ENCODE measurements at regions not wholly inside any gene's neighbourhood (a gene's known extent, or its start where the extent isn't known, plus 50 kb on each side); places are given as distances from the start of the nearest gene placed in this dataset.

DNA sequence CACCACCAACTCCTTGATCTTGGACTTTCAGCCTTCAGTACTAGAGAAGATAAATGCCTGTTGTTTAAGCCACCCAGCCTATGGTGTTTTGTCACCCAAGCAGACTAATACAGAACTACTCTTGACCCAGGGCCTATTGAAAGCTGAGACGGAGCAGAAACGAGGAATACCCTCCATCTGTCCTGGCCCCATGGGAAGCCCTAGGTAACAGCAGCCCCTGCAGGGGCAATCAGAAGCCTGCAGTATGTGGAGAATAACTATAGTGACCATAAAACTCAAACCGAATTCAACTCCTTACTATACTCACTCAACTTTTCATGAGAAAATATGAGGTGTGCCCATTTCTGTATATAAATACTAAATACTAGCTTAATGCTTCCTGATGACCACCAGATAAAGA, 307.4 kb downstream of the NUAK1 start:
- no peak for DNase-seq (ENCODE audit: low read depth in 4 of 4, low spot score in 3 of 4)

DNA sequence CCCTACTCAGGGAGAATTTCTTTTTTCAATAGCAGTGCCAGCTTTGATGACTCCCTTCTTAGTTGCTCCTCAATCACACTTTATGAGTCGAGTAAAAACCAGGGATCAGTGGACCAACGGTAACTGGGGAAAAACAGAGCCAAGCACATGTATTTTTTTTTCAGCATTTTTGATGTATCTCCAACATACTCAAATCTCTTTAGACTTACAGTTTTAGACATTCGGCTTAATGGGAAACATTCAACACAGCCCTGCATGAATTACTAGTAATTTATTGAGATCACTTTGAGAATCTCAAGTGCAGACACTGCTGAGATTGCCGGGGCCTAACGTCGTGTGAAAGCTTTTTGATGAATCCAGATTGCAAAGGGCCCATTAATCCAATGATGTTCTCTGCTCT, 306.7 kb downstream of the NUAK1 start:
- no peak for DNase-seq (ENCODE audit: low read depth in 4 of 4, low spot score in 3 of 4)

DNA sequence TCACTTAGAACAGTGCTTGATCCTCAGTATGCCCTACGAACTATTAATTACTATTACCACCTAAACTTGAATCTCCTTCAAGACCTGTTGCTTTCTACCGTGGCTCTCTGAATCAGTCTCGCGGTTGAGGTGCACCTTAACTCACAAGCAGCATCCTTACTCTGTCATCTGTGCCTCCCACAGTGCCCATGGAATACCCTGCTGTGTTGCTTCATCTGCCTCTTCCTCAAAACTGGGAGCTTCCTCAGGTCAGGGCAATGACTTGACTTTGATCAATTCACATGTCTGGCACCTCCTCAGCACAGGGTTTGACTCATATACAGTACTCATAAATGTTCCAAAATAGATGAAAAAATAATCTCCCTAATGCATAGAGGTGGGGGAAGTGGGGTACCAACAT, 305.9 kb downstream of the NUAK1 start:
- no peak for DNase-seq (ENCODE audit: low read depth in 4 of 4, low spot score in 3 of 4)

DNA sequence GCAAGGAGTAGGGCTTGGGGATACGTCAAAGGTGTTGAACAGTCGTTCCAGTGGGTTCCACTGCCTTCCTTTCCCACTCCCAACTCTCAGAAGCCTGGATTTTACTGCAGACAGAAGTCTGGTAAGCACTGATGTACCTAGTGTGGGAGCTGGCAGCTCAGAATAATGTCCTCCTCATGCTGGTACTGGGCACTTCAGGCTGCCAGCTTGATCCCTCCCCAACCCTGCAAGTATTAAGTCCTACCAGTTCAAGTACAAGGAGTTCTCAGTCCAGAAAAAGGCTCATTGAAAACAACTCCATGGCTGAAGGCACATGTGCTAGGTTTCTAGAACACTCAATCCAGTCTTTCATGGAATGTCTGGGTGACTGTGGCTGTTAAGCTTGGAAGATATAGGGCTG, 304.3 kb downstream of the NUAK1 start:
- no peak for DNase-seq (ENCODE audit: low read depth in 4 of 4, low spot score in 3 of 4)

DNA sequence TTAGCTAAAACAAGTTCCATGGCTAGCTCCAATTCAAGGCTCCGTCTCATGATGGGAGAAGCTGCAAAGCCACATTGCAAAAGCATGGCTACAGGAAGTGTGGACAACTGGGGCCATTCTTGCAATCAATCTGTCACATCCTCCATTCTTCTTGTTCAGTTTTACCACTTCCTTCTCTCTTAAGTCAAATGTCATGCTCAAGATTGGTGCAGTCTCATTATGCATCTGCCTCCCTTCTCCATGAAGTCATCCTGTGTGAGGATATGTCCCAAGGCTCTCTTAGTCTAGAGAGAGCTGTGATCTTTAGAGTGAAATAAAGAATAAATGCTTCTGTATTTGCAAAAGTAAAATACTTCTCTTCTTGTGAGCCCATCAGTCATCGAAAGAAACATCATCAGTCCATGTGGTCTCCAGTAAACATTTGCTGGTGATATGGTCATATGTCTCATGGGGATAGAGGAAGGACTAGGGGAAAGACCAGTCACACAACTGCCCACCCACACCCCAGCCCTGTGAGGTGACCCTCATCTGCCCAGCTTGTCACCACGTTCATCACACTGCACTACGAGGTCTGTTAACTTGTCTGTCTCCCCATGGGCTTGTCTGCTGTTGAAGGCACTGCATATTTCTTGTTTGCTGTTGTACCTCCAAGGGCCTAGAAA, 303.0 kb downstream of the NUAK1 start:
- no peak for DNase-seq (ENCODE audit: low read depth in 4 of 4, low spot score in 3 of 4)

DNA sequence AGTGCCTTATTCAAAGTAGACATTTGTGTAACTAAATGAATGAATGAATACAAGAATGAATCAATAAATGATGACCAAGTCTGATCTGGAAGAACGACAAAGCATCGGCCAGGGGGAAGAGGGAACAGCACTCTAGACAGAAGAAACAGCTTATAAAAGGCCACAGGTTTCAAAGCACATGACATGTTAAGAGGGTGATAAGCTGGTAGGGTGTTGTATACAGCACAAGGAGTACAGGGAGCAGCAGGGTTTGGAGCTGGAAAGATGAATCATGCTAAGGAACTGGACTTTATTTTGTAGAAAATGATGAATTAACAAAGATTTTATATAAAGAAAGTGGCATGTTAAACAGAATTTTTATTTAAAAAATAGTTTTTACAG, 302.5 kb downstream of the NUAK1 start:
- no peak for DNase-seq (ENCODE audit: low read depth in 4 of 4, low spot score in 3 of 4)

DNA sequence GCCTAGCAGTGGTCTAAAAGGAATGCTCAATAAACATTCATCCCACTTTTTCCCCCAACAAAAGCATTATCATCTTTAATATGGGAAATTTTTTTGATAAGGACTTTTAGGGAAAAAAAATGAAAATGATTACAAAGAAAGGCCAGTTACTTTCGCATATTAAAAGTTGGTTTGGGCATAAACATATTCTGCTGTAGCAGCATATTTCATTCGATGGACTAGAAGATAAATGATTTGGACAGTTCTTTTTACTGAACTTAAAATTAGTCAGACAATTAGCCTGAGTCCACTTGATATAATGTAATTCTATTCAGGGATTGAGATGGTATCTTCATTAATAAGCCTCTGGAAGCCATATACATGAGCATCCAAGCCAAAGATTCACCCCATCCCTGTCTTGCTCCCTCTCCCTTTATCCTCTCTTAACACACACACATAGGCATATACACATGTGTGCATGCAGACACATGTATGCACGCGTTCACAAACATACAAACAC, 299.1 kb downstream of the NUAK1 start:
- DNase-seq (ENCODE audit: low read depth in 4 of 4, low spot score in 3 of 4): no peak

DNA sequence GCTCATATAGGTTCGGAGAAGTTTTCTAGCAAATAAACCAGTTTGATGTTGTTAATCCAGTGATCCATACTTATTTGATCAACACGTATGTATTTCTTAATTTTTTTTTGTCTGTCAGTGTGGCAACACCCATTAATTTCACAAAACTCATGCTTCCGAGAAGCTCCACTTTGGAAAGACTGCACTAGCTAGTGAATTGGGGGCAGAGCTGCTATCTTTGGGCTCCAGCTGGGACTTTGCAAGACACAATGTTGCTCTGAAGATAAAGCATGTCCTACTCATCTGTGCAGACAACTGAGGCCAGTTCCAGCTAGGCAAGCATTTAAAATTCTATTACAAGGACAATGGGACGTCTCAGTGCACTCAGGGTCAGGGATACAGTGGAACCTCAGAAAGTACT, 298.4 kb downstream of the NUAK1 start:
- DNase-seq (ENCODE audit: low read depth in 4 of 4, low spot score in 3 of 4): no peak

DNA sequence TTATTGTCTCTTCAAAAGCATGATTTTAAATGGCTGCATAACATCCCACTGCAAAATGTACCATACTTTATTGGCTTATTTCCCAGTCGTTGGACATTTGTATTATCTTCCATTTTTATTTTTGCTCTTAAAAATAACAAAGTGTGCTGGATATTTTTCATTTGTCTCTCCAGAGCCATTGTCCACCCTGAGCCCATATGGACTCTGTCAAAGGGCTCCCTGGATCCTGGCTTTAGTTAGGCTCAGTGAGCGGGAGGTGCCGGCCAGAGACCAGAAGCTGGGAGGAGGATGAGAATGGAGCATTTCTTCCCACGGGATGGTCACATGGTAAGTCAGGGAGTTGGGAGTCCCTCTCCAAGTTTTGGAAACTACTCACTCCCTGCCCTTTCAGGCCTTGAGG, 296.9 kb downstream of the NUAK1 start:
- DNase-seq (ENCODE audit: low read depth in 4 of 4, low spot score in 3 of 4): peak; percentile 29 to 39 (median 34)

DNA sequence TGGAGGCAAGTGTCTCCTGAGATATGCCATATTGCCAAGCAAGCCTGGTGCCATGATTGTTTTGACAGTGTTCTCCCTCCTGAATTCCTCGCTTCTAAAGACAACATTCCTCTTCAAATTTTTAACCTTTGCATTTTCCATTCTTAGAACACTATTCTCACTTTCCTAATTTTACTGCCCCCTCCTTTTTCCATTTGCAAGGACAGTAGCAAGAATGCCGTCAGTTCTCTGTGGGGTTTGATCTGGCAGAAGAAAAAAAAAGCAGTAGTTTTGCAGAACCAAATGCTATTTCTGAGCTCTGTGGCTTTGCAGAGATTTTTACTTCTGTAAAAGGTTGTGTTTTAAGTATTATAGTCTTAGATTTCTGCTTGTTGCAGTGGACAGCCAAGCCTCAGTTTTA, 295.2 kb downstream of the NUAK1 start:
- DNase-seq (ENCODE audit: low read depth in 4 of 4, low spot score in 3 of 4): no peak

DNA sequence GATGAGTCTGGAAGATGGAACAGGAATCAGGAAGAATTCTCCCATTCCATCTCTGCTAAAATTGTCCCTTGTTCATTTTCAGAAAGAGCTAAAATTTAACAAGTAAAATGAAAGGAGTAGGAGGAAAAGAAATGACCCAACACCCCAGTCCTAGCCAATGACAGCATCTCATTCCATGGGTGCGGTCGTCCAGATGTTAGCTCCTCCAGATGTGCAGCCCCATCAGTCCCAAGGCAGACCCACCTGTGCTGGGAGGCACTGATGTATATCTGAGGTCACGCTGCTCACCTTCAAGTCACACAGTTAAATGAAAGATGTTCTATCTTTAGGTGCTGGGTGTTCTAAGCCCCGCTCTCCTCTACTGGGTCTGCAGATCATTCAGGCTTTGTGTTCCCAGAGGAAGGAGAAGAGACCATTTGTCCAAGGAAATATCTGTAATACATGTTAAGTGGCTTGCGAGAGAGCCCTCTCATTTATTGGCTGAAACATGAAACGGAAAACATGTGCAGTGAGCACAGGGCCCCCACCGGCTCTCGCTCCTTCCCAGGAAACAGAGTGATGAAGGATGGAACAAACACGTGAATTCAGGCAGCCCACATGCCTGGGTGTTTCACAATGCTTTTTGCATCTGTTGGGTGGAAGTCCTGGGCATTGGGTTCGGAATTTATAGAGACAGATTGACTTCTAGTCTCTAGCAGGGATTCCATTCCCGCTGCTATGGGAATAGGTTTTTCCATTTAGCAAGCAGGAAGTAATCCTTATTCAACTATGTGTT, 294.6 kb downstream of the NUAK1 start:
- no peak for DNase-seq (ENCODE audit: low read depth in 4 of 4, low spot score in 3 of 4)

DNA sequence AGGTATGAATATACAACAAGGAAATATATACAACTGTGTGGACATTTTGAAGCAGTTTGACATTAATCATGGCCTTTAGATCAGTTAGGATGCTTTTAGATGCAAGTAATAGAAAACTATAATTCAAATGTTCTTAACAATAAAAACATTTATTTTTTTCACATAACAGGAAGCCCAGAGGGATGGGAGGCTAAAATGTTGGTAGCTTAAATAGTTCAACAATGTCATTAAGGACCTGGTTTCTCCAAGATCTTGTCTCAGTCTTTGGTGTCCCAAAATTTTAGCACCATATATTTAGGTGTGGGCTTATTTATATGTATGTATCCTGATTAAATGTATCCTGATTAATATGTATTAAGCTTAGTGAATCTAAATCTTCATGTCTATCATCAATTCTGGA, 292.4 kb downstream of the NUAK1 start:
- DNase-seq (ENCODE audit: low read depth in 4 of 4, low spot score in 3 of 4): no peak

DNA sequence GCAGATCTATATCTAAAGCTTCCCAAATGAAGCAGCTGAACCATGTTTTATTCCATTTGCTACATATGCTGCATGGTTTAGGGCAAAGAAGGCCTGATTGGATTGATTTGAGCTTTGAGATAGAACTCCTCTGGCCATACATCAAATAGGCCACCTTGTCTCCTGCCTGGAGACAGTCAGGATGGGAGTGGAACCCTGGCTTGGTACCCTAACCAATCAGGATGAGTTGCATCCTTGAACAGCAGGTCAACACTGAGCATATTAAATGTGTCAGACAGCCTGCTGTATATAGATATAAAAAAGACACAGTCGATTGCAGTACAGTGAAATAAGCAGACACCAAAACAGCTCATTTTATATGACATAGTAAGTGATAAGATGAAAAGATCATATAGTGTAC, 291.7 kb downstream of the NUAK1 start:
- DNase-seq (ENCODE audit: low read depth in 4 of 4, low spot score in 3 of 4): no peak

DNA sequence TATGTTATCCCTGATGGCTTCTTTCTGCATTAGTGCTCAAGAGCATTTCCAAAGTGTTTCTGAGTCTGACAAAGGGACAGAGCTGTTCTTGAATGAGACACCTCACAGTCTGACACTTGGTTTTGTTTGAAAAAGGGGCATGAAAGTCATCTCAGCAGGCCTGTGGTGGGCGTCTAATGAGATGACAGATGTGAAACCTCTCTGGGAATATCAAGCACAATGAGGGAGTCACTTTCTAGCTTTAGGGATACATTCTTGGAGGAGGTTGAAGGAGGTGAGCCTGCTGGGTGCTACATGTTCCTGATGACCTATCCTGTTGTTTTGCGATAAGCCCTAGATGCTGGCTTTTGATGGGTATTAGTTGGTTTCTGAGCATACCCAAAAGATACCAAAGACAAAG, 290.5 kb downstream of the NUAK1 start:
- DNase-seq (ENCODE audit: low read depth in 4 of 4, low spot score in 3 of 4): no peak

DNA sequence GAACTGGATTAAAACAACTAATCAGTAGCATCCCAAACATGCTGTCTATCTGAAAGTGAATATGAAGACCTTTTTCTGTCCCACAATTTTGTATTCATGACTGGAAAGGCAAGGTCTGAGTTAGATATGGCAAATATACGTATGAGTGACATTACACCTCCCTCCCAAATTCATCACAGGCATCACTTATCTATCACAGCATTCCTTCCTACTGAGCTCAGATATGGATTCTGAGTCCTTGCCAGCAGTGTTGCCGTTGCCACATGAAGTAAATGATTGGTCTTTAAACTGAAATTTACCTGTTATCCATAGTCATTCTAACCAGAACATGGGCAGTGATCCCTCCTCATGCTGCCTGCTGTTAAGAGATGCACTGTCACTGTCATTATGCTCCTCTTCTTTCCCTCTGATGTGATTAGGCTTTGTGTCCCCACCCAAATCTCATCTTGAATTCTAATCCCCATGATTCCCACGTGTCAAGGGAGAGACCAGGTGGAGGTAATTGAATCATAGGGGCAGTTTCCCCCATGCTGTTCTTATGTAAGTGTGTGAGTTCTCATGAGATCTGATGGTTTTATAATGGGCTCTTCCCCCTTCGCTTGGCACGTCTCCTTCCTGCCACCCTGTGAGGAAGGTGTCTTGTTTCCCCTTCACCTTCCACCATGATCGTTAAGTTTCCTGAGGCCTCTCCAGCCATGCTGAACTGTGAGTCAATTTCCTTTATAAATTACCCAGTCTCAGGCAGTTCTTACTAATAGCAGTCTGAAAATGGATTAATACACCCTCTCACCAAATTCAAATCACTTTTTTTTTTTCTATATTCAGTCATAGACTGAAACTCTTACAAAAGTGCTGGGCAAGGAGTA, 288.4 kb downstream of the NUAK1 start:
- no peak for DNase-seq (ENCODE audit: low read depth in 4 of 4, low spot score in 3 of 4)

DNA sequence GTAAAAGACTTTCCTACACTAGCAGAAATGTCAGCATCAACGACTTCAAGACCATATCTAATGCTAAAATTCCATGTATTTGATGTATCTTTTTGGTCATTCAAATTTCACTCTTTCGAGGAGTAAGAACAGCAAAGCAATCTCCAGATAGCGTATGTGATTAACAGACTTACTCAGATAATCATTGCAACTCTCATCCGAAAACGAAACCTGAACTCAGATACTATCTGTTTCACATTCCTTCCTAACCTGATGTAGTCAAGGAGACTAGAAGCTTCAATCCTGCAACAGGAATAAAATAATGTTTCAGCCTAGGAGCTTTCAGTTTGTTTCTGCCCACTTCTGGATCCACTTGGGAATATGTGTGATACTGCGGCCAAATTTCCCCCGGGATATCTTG, 286.3 kb downstream of the NUAK1 start:
- DNase-seq (ENCODE audit: low read depth in 4 of 4, low spot score in 3 of 4): no peak

DNA sequence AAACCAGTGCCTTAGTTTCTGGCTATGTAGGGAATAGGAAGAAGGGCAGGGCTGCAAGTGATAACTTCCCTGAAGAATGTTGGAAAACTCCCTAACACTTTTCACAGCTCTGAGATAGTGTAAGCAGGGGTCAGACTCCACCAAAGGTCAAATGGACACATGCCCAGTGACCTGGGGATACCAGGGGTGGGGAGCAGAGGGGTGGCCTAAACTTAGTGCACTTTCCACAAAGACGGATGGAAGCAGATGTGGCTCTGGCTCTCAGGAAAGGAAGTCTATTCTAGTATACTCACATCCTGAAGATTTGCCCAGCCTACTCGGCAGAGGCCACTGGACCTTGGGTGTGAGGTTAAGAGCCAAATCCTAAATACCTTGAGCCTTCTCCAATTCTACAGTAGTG, 285.8 kb downstream of the NUAK1 start:
- no peak for DNase-seq (ENCODE audit: low read depth in 4 of 4, low spot score in 3 of 4)

DNA sequence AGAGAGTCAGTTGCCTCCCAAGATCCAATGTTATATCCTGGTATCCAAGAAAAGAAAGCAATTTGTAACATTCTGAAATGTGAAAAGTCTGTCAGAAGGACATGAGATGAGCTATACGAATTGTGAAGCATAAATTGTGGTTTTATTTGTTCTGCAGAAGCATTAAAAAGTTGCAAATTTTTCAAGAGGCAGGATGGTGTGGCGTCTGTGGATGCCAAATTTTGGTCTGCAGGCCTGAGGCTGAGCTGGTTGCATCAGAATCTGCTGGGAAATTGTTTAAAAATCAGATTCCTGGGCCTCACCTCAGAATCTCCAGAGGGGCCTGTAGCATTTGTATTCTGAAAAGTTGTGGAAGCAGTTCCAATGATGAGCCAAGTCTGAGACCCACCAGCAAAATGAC, 284.7 kb downstream of the NUAK1 start:
- DNase-seq (ENCODE audit: low read depth in 4 of 4, low spot score in 3 of 4): no peak

DNA sequence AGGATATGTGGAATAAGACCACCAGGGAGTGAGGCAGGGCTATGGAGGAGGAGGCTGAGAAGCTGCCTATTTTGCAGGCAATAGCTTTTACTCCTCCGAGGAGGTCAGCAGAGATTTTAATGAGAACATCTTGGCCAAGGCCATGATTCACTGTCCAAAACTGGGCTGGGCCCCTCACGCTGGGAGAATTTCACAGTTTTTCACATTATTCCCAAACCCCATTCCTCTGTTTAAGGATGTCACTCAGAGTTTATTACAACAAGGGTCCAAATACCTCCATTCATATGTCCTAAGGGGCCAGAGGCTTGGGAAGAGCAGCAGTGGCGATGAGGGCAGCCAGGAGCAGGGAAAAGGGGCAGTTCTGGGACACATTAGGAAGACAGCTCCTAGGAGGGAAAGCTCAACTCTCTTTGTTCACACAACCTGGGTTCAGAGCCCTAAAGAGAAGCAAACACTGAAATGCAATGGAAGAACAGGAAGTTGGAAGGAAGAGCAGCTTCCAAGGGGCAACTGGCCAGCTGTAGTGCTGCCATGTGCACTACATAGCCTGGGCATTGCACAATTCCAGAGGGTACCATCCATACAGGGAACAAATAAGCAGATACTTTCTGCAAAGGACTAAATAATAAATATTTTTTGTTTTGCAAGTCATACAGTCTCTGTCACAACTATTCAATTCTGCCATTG, 283.2 kb downstream of the NUAK1 start:
- DNase-seq (ENCODE audit: low read depth in 4 of 4, low spot score in 3 of 4): no peak

DNA sequence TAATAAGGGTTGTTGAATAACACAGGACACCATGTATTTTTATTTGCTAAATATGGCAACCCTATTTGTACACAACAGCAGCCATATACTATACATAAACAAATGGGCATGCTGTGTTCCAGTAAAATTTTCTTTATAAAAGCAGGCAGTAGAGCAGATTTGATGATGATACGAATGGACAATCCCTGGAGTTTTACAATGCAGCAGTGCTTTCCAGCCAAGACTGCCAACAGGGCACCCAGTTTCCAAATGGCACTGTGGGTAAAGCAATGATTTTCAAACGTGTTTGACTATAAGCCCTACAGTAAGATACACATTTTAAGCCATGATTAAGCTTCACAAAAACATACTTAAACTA, 282.7 kb downstream of the NUAK1 start:
- DNase-seq (ENCODE audit: low read depth in 4 of 4, low spot score in 3 of 4): no peak
